ENCODE measurements at regions not wholly inside any gene's neighbourhood (a gene's known extent, or its start where the extent isn't known, plus 50 kb on each side); places are given as distances from the start of the nearest gene placed in this dataset.
"Not testable (repeated sequence)": the region's sequence is repeated elsewhere in the genome, so short reads cannot be mapped to it uniquely, and the experiment has no call there.

GRCh38 chr19:31484858-31485410 lies 135.7 kb upstream of the TSHZ3 start:
- not testable (repeated sequence) for TF ChIP-seq POLR2A, POLR2AphosphoS5 (IDR thresholded peaks at IDR 0.05; ENCODE audit: low read depth, low read length)

Data from GM12892 (cell line).